Stimulated activated CD4-positive, alpha-beta T cell treated with anti-CD3 and anti-CD28 coated beads, TNF-alpha, amount 100 ng/mL, for 4 hours (primary cell): ENCODE measurements at regions not wholly inside any gene's neighbourhood (a gene's known extent, or its start where the extent isn't known, plus 50 kb on each side); places are given as distances from the start of the nearest gene placed in this dataset.

Experiments
- DNase-seq, 3 experiments: peaks; one replicate each; pipeline ENCODE4 v3.0.0-alpha.2; 2020; ENCODE audit warnings: low read depth in 3 of 3

GRCh38 chr2:23124214-23124750 lies 260.7 kb upstream of the KLHL29 start:
- DNase-seq, result no peak

GRCh38 chr2:23127465-23127864 lies 257.5 kb upstream of the KLHL29 start:
- no peak for DNase-seq

- DNase-seq, result no peak
Measured at GRCh38 chr2:23128684-23129292, 256.2 kb upstream of the KLHL29 start.

- no peak for DNase-seq
Measured at GRCh38 chr2:23131066-23131575, 253.9 kb upstream of the KLHL29 start.

DNA sequence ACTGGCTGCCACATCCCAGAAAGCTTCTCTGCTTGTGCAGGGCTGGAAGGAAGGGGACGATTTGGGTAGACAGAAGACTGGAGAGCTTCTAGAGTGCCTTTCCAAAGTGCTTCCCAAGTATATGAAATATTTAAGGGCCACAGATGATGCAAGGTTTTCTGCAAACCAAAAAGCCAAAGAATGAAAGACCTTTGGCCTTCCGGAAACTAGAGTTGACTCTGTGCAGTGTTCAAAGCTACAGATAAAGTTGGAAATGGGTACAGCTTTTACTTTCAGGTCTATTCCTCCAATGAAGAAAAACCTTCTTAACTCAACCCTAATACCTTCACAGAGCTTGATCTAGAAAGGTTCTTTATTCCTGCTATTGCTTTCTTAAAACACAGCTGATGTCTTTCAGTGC lies 253.0 kb upstream of the KLHL29 start:
- no peak for DNase-seq

DNA sequence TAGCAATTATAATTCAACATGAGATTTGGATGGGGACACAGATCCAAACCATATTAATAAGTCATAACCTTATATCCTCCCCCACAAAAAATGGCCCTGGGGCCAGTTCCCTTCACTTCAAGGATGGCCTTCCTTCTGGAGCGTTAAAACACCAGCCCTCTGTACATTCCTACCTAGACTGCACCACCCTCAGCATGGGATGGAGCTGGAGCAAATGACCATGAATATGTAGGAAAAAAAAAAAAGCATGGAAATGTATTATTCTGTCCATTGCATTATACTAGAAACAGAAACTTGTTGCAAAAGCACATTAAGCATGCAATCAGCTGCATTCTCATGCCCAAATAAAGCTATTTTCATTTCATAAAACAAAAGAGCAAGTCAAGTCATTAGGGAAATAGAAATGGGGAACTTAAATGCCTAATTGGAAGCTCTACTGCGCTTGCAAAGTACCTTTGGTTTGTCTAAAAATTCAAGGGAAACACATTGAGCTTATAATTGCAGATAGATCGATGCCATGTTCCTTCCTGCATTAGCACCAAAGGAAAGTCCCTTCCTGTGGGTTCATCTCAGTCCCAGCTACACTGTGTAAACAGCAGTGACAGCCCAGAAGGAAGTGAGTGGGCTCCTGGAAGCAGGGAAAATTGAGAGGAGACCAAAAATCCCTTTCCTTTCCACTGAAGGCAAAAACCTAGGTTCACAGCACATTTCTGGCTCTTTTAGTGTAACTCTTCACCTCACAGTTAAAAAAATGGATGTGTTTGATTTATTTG lies 252.0 kb upstream of the KLHL29 start:
- DNase-seq, result no peak

DNA sequence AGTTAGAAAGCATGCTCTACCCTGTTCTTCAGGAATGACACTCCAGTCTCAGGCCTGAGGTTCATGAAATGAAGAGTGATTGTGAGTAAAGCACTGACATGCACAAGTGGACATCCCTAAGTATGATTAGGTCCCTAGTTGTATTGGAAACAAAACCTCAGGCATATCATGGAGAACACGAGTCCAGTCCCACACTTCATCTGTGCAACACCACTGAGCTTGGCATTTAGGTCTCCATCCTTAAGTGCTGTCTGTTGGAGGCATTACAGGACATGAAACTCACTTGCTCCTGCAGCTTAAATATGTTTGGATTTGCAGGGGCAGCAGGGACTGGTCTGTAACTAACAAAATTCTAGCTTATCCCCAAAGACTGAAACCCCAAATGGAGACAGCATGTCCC lies 250.3 kb upstream of the KLHL29 start:
- DNase-seq, result no peak

GRCh38 chr2:23135481-23136100 lies 249.4 kb upstream of the KLHL29 start:
- no peak for DNase-seq

- no peak for DNase-seq
Measured at GRCh38 chr2:23137166-23137565, 247.8 kb upstream of the KLHL29 start.

- no peak for DNase-seq
Measured at GRCh38 chr2:23138701-23139100, 246.3 kb upstream of the KLHL29 start.

DNA sequence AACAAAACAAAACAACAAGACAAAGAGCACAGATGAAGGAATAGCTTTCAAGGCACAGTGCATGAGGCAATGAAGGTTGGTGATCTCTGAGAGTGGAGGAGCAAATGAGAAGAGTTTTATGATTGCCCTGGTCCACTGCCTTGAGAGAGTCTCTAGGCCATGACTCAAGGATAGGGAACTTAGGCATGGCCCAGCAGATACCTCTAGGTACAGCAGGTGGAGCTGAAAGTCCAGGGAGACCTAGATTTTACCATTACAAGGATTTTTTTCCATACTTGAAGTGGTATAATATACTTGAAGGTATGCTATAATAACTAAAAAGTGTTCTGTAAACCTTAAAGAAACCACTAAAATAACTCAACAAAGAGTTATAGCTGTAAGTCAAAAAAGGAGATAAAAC lies 239.5 kb upstream of the KLHL29 start:
- no peak for DNase-seq

- no peak for DNase-seq
Measured at GRCh38 chr2:23146011-23146410, 239.0 kb upstream of the KLHL29 start.

DNA sequence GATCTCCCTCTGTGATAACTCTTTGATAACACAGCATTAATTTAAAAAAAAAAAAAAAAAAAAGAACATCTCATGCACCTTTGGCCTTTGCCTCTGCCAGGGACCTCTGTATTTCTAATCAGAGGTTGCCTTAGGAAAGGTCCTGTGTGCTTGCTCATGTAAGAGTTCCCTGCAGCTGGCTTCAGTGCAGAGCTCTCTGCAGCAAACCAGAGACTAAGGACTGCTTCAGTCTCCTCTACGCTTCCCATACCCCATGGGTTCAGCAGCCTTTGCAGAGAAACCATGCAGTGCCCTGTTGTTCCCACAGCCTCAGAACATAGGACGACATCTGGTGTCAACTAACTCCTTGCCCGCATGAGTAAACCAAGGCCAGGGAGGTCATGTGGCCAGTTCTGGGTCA lies 236.6 kb upstream of the KLHL29 start:
- no peak for DNase-seq

GRCh38 chr2:23149777-23150176 lies 235.2 kb upstream of the KLHL29 start:
- no peak for DNase-seq

- DNase-seq, result no peak
Measured at GRCh38 chr2:23153484-23153883, 231.5 kb upstream of the KLHL29 start.

GRCh38 chr2:23155022-23155421 lies 230.0 kb upstream of the KLHL29 start:
- no peak for DNase-seq

- no peak for DNase-seq
Measured at GRCh38 chr2:23157812-23158211, 227.2 kb upstream of the KLHL29 start.

- no peak for DNase-seq
Measured at GRCh38 chr2:23158306-23158705, 226.7 kb upstream of the KLHL29 start.

DNA sequence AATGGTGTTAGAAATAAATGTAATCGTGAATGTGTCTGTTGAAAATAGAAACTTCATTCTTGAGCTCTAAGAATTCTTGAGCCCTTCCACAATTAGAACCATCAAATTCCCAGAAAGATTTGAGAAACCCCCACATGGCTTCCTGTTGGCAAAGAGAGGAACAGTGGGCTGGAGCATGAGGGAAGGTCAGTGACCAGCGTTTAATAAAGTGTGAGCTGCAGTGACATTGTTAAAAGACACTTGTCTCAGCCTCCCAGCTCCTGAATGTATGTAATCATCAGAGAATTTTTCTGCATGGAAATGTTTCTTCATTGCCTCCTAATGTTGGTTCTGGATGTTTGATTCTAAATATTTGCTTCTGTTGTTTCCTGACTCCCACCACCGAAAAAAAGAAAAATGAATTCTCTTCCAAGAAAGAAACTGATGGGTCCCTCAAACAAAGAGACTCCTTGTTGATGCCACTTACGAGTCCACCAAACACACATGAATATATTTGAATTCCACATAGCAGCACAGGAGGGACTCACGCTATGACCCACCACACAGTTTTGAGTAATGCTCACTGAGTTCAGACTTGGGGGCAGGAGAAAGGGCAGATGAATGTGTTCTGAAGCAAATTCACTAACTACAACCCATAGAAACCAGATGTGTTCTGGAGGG lies 225.1 kb upstream of the KLHL29 start:
- DNase-seq, result no peak

- DNase-seq, result no peak
Measured at GRCh38 chr2:23164173-23164572, 220.8 kb upstream of the KLHL29 start.

DNA sequence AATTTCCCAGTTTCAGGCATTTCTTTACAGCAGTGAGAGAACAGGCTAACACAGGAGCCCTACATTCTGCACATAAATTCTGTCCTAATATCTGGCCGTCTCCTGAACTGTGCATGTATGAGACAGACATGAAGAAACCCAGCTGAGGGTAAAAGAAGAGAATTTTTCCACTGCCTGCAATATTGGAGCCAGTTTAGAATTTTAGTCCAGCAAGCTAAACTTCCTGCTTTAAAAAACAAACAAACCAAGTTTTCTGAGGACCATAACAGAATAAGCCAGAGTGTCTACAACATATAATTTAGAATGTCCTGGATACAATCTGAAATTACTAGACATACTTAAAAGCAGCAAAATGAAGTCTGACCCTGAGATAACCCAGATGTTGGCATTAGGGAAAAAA lies 215.1 kb upstream of the KLHL29 start:
- DNase-seq, result no peak

GRCh38 chr2:23171108-23171507 lies 213.9 kb upstream of the KLHL29 start:
- no peak for DNase-seq
